HG02973 (cell line): ENCODE measurements at regions not wholly inside any gene's neighbourhood (a gene's known extent, or its start where the extent isn't known, plus 50 kb on each side); places are given as distances from the start of the nearest gene placed in this dataset.

Experiments
- ATAC-seq: cut with Tn5 transposase; IDR thresholded peaks from one replicate; pipeline ENCODE4 v1.9.1; 2021; ENCODE audit warnings: moderate library complexity; ENCODE audit not compliant: unreplicated experiment

GRCh38 chr3:56870436-56870835, 68.7 kb upstream of the ARHGEF3 start:
- ATAC-seq = no peak

DNA sequence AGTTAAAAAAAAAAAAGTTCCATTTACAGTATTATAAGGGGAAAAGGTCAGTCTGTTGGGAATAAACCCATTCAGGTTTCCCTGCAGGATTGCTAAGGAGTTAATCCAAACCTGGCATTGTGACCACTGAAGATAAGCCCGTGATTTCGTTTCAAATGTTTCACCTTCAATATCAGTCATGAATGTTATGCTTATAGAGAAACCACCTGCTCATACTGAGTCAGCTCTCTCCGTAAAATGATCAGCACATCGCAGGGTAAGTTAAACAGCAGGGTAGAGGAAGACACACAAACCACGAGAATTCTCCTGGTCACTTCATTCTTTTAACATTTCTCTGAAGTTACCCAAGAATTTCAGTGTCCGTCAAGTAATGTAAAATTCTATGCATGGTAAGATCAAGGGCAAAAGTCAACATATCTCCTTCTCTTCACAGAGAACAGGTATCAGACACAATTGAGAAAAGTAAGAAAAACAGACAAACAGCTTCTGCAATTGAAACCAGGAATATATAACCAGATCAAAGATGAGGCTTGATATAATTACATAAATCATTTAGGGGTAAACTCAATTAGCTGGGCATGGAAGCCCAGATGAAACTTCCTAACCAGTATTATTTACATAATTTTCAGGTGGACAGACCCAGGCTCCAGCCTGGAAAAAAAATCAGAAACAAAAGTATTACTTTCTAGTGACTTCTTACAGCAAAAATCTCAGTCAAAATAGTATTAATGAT, 67.6 kb upstream of the ARHGEF3 start:
- ATAC-seq = no peak

GRCh38 chr3:56868706-56869105, 67.0 kb upstream of the ARHGEF3 start:
- no peak for ATAC-seq

DNA sequence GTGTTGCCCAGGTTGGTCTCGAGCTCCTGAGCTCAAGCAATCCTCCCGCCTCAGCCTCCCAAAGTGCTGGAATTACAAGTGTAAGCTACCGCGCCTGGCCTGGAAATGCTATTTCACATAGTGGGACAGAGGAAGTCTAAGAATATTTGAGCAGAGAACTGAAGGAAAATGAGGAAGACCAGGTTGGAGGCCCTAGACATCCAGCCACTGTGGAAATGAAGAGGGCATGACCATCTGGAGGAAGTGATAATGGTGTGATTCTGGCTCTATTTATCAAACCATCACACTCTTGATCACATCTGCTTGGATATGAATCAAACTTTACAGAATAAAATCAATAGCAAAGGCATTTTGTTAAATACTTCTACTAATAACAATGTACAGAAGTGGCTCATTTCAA, 65.9 kb upstream of the ARHGEF3 start:
- ATAC-seq = no peak

- no peak for ATAC-seq
Observed at GRCh38 chr3:56864918-56865524, 63.3 kb upstream of the ARHGEF3 start.

DNA sequence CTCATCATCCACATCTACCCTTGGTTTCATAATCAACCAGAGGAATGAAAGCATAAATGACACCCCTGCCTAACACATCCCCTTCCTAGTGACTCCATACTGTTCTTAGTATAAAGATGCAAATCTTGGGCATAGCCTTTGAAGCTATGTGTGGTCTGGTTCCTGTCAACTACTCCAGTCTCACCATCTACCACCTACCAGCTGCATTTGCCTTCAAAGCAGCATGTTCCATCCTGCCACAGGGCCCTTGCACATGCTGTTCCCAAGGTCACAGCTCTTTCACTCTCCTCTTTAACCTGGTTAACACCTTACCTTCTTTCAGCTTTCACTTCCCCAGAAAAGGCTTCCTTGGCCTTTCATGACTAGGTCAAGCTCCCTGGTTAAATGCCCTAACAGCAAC, 62.3 kb upstream of the ARHGEF3 start:
- ATAC-seq = no peak

GRCh38 chr3:56862352-56863062, 60.8 kb upstream of the ARHGEF3 start:
- no peak for ATAC-seq

GRCh38 chr3:56861511-56861910, 59.8 kb upstream of the ARHGEF3 start:
- ATAC-seq = no peak

DNA sequence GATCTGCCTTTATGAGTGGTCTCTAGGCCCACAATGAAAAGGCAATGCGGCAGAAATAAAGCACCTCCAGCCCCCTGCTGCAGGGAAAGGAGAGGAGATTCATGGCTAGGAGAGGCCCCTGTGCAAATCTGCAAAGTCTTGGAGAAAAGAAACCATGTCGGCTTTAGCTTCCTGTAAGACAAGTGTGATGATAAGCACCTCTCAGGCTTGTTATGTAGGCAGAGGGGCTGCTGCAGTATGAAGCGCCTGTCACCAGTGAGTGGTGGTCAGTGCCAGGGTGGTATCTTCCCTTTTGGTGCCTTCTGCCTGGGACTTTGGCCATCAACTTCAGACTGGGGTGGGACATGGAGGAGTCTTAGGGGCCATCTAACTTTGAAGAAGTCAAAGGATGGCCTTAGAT, 59.2 kb upstream of the ARHGEF3 start:
- no peak for ATAC-seq

GRCh38 chr3:56860351-56860750, 58.6 kb upstream of the ARHGEF3 start:
- ATAC-seq = no peak

- no peak for ATAC-seq
Observed at GRCh38 chr3:56858331-56858730, 56.6 kb upstream of the ARHGEF3 start.

DNA sequence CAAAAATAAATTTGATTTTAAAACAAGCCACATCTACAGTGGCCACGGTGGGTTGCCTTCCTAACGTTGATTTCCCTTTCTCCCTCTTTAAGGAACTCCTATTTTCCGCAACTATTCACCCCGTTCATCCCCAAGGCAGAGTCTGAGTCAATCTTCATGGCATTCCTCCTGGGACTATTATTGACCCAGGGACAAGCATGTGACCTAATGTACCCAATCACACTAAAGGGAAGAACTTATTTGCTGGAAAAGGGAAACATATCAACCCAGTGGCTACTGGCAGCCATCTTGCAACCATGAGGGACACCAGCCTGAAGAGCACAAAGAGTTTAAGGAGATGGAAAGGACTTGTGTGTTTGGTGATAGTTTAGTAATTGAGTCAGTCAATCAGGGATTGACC, 55.4 kb upstream of the ARHGEF3 start:
- ATAC-seq = no peak

GRCh38 chr3:56856752-56857151, 55.0 kb upstream of the ARHGEF3 start:
- ATAC-seq = no peak

DNA sequence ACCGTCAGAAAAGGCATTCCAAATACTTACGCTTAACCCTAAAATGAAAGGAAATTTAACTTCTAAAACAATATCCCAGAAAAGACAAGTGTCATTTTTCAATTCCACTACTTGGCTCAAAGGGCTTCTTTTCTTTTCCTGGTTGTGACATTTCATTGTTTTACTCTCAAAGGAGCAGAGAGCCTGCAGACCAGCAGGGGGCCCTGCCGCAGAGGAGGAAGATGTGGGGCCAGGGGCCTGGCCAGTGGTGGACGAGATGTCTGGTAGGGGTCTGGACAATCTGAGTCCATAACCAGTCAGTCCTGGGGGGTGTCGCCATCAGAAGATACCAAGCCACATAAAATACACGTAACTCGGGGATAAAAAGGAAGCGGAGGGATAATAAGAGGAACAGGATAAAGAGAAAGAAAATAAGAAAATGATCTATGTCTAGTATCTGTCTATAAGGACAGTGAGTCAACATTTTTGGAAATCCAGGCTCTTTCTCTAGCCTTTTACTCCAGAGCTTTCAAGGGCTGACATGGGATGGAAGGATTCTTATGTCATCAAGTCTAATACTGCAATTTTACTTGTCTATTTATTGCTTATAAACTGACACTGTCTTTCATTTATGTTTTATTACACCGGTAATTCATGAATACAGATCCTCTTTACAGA, 54.2 kb upstream of the ARHGEF3 start:
- no peak for ATAC-seq

DNA sequence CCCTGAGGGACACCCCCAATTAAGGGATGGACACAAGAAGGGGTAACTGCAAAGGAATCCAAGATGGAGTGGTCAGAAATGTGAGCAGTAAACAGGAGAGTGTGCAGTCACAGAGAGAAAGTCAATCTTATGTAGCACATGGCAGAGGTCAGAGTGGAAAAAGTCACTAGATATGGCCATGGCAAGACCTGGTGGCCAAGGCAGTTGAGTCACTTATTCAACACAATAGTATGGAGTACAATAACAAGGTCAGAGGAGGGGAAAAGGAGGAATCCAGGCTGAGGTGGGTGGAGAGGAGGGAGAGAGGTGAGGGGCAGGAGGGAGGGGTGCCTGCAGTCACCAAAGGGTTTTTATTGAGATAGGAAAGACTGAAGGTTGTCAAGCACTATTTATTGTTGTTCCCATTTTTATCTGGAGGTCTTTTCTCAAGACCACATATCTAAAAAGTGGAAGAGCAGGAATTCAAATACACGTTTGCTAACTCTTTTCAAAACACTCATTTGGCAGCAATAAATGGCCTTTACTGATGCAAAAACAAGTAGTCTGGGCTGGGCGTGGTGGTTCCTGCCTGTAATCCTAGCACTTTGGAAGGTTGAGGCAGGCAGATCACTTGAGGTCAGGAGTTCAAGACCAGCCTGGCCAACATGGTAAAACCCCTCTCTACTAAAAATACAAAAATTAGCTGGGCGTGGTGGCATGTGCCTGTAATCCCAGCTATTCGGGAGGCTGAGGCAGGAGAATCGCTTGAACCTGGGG, 53.3 kb upstream of the ARHGEF3 start:
- ATAC-seq = no peak

DNA sequence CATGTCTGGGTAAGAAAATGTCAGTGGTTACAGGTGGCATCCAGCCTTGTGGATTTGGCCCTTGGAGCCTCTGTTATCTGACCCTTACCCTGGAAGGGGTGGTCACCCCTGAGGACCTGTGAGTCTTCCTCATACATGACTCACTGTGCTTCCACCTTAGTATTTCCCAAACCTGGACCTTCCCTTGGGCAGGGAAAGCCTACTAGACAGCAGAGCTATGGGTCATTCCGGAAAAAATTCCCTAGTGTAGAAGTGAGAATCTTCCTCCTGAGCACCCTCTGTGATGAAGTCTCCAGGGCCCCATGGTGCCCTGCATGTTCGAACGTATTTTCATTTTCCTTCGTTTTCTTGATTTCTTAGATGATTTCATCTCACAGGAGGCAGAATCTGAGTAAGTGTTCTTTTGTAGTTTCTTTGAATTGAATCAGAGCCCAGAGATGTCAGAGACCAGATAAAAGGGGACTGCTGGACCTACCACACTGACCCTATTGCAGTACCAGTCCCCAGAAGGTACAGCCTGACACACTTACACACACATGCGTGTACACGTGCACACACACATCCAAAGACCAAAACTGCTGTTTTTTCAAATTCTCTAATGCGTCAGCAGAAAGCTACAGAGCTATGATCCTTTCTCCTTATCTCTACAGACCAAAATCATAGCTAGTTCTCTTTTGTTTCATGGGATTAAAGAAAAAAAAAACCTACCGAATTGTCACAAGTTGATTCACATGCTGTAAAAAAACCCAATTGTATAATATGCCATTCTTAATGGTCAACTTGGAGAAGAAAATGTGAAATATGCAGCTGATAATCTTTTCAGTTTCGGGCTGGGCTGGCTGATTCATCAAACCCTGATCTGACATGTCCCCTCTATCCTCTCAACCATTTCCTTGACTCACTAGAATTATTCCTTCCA, 50.5 kb upstream of the ARHGEF3 start:
- no peak for ATAC-seq
